ENCODE measurements at regions not wholly inside any gene's neighbourhood (a gene's known extent, or its start where the extent isn't known, plus 50 kb on each side); places are given as distances from the start of the nearest gene placed in this dataset.

DNA sequence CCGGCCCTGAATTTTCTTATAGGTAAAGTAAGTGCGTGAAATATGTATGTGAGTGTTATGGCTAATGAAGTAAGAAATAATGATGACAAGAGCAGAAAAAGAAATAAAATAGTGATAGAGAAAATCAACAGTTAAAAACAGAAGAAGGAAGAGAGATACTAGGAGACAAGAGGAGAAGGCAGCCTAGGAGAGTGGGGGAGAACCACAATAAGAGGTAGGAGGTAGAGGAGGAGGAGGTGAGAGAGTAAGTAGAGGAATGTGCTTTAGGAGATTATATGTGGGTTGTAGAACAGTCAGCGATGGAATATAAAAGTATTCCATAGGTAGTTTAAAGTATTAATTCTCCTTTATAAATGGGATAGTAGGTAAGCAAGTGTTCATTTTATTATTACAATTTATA is 861.5 kb upstream of the B3GALT2 start:
- H3K79me2 ChIP-seq (ENCODE audit: insufficient read depth, low read length), result no peaks in the 10 kb centered on the region
- no peak overlapping the region for H3K4me3 ChIP-seq (ENCODE audit: low read length, poor library complexity, severe bottlenecking)
- H3K4me1 ChIP-seq (ENCODE audit: insufficient read depth, low read length, poor library complexity, severe bottlenecking), result no peaks in the 10 kb centered on the region
- no peaks in the 10 kb centered on the region for H3F3A ChIP-seq (ENCODE audit: low read depth)
- H3K27me3 ChIP-seq (ENCODE audit: insufficient read depth, low read length, poor library complexity, severe bottlenecking), result no peaks in the 10 kb centered on the region
- H3K9me2 ChIP-seq (replicated peaks; ENCODE audit: low read depth, low read length), result no peaks in the 10 kb centered on the region
- no peaks in the 10 kb centered on the region for H3K9me3 ChIP-seq (ENCODE audit: insufficient read depth, low read depth, low read length)
- H3K9ac ChIP-seq (ENCODE audit: low read depth, low read length, poor library complexity, severe bottlenecking), result no peak overlapping the region
- H2AFZ ChIP-seq (ENCODE audit: low read length), result no peak overlapping the region
- no peak overlapping the region for H3K4me2 ChIP-seq (ENCODE audit: low read depth, low read length, poor library complexity, severe bottlenecking)
- TF ChIP-seq EZH2phosphoT487 (IDR thresholded peaks at IDR 0.05; ENCODE audit: borderline replicate concordance), result no peak
- TF ChIP-seq, protein P1, sequence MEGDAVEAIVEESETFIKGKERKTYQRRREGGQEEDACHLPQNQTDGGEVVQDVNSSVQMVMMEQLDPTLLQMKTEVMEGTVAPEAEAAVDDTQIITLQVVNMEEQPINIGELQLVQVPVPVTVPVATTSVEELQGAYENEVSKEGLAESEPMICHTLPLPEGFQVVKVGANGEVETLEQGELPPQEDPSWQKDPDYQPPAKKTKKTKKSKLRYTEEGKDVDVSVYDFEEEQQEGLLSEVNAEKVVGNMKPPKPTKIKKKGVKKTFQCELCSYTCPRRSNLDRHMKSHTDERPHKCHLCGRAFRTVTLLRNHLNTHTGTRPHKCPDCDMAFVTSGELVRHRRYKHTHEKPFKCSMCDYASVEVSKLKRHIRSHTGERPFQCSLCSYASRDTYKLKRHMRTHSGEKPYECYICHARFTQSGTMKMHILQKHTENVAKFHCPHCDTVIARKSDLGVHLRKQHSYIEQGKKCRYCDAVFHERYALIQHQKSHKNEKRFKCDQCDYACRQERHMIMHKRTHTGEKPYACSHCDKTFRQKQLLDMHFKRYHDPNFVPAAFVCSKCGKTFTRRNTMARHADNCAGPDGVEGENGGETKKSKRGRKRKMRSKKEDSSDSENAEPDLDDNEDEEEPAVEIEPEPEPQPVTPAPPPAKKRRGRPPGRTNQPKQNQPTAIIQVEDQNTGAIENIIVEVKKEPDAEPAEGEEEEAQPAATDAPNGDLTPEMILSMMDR (conservative IDR thresholded peaks at IDR 0.05; ENCODE audit: low read length), result no peak
- no peaks in the 10 kb centered on the region for H4K20me1 ChIP-seq (ENCODE audit: insufficient read depth, low read length, poor library complexity, severe bottlenecking)
- H3K36me3 ChIP-seq (ENCODE audit: insufficient read depth, low read length), result no peaks in the 10 kb centered on the region

DNA sequence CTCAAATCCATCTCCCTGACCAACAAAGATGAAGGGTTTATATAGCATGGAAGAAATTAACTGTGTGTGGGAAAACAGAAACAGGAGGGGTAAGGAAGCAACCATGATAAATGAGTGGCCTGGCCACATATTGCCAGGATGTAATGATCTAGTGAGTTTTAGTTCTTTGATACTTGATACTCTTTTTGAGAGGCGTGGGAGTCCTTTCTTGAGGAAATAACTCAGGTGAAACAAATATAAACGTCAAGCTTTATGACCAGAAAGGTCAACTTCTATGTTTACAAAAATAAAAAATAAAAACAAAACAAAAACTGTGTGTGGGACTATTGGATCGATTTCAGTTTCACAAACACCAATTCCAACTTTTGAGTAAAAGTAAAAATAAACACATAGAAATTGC is 860.8 kb upstream of the B3GALT2 start:
- H3K4me1 ChIP-seq (ENCODE audit: insufficient read depth, low read length, poor library complexity, severe bottlenecking), result no peaks in the 10 kb centered on the region
- H3K4me2 ChIP-seq (ENCODE audit: low read depth, low read length, poor library complexity, severe bottlenecking), result no peak overlapping the region

DNA sequence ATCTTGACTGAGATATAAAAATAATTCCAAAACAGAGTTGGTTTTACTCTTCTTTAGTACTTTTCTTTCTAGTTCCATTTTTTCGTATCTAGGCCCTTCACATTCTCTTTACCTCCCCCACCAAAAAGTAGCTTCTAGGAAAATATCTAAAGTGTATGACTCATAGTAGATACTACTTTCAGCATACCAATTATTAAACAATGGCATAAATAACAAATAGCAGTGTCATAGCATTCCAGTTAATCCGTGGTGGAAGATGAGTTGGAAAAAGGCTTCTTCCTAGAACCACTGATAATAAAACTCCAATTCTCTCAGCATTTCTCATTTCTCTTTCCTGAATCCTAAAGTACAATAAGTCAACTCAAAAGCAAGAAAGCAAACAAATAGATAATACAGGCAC is 859.0 kb upstream of the B3GALT2 start:
- Histone ChIP-seq H3K36me3 (ENCODE audit: insufficient read depth, low read length) (no peaks in the 10 kb centered on the region), H3K27me3 (ENCODE audit: insufficient read depth, low read length, poor library complexity, severe bottlenecking) (no peaks in the 10 kb centered on the region), H3K9ac (ENCODE audit: low read depth, low read length, poor library complexity, severe bottlenecking) (no peak overlapping the region), H3K4me3 (ENCODE audit: low read length, poor library complexity, severe bottlenecking) (no peak overlapping the region), H3K4me2 (ENCODE audit: low read depth, low read length, poor library complexity, severe bottlenecking) (no peak overlapping the region), H3K4me1 (ENCODE audit: insufficient read depth, low read length, poor library complexity, severe bottlenecking) (no peaks in the 10 kb centered on the region), H3K9me3 (ENCODE audit: insufficient read depth, low read depth, low read length) (no peaks in the 10 kb centered on the region), H2AFZ (ENCODE audit: low read length) (no peak overlapping the region), H4K20me1 (ENCODE audit: insufficient read depth, low read length, poor library complexity, severe bottlenecking) (no peaks in the 10 kb centered on the region), H3F3A (ENCODE audit: low read depth) (no peaks in the 10 kb centered on the region), H3K79me2 (ENCODE audit: insufficient read depth, low read length) (no peaks in the 10 kb centered on the region), H3K9me2 (replicated peaks; ENCODE audit: low read depth, low read length) (no peaks in the 10 kb centered on the region)
- TF ChIP-seq, protein P1 (conservative IDR thresholded peaks at IDR 0.05; ENCODE audit: low read length), result no peak
- no peak for TF ChIP-seq EZH2phosphoT487 (IDR thresholded peaks at IDR 0.05; ENCODE audit: borderline replicate concordance)

More for the DNA sequence above, 860.8 kb upstream of the B3GALT2 start:
- Histone ChIP-seq H3K9me2 (replicated peaks; ENCODE audit: low read depth, low read length) (no peaks in the 10 kb centered on the region), H3K4me3 (ENCODE audit: low read length, poor library complexity, severe bottlenecking) (no peak overlapping the region), H4K20me1 (ENCODE audit: insufficient read depth, low read length, poor library complexity, severe bottlenecking) (no peaks in the 10 kb centered on the region), H3K27me3 (ENCODE audit: insufficient read depth, low read length, poor library complexity, severe bottlenecking) (no peaks in the 10 kb centered on the region), H3F3A (ENCODE audit: low read depth) (no peaks in the 10 kb centered on the region), H3K79me2 (ENCODE audit: insufficient read depth, low read length) (no peaks in the 10 kb centered on the region), H3K36me3 (ENCODE audit: insufficient read depth, low read length) (no peaks in the 10 kb centered on the region), H3K9me3 (ENCODE audit: insufficient read depth, low read depth, low read length) (no peaks in the 10 kb centered on the region), H2AFZ (ENCODE audit: low read length) (no peak overlapping the region), H3K9ac (ENCODE audit: low read depth, low read length, poor library complexity, severe bottlenecking) (no peak overlapping the region)
- TF ChIP-seq EZH2phosphoT487 (IDR thresholded peaks at IDR 0.05; ENCODE audit: borderline replicate concordance), result no peak
- TF ChIP-seq, protein P1 (conservative IDR thresholded peaks at IDR 0.05; ENCODE audit: low read length), result no peak

All from Loucy (cell line).